Central memory CD4-positive, alpha-beta T cell (primary cell): ENCODE measurements at regions not wholly inside any gene's neighbourhood (a gene's known extent, or its start where the extent isn't known, plus 50 kb on each side); places are given as distances from the start of the nearest gene placed in this dataset.
"Not testable (repeated sequence)": the region's sequence is repeated elsewhere in the genome, so short reads cannot be mapped to it uniquely, and the experiment has no call there.

Experiments
- DNase-seq: peaks from one replicate; pipeline ENCODE4 v3.0.0; 2022

GRCh38 chr22:27073601-27074425 lies 416.4 kb downstream of the MIAT start:
- DNase-seq = no peak

GRCh38 chr22:27075028-27075678 lies 417.8 kb downstream of the MIAT start:
- no peak for DNase-seq

- no peak for DNase-seq
Observed at GRCh38 chr22:27075891-27076290, 418.5 kb downstream of the MIAT start.

GRCh38 chr22:27078064-27078463 lies 420.7 kb downstream of the MIAT start:
- DNase-seq = not testable (repeated sequence)

GRCh38 chr22:27080036-27080578 lies 422.7 kb downstream of the MIAT start:
- DNase-seq = no peak

GRCh38 chr22:27080863-27081262 lies 423.5 kb downstream of the MIAT start:
- DNase-seq = no peak

- no peak for DNase-seq
Observed at GRCh38 chr22:27083610-27084009, 426.2 kb downstream of the MIAT start.

GRCh38 chr22:27084130-27084529 lies 426.7 kb downstream of the MIAT start:
- DNase-seq = no peak

- DNase-seq = no peak
Observed at GRCh38 chr22:27086080-27087044, 429.0 kb downstream of the MIAT start.

- no peak for DNase-seq
Observed at GRCh38 chr22:27087051-27087450, 429.7 kb downstream of the MIAT start.

GRCh38 chr22:27088026-27088425 lies 430.6 kb downstream of the MIAT start:
- DNase-seq = no peak

GRCh38 chr22:27089264-27089663 lies 431.9 kb downstream of the MIAT start:
- DNase-seq = no peak

GRCh38 chr22:27090611-27091011 lies 433.2 kb downstream of the MIAT start:
- DNase-seq = no peak

GRCh38 chr22:27093422-27093821 lies 436.0 kb downstream of the MIAT start:
- no peak for DNase-seq

GRCh38 chr22:27094633-27095308 lies 437.4 kb downstream of the MIAT start:
- DNase-seq = no peak

GRCh38 chr22:27097506-27097905 lies 440.1 kb downstream of the MIAT start:
- DNase-seq = no peak

- no peak for DNase-seq
Observed at GRCh38 chr22:27097933-27098332, 440.5 kb downstream of the MIAT start.

- DNase-seq = no peak
Observed at GRCh38 chr22:27099946-27100722, 442.7 kb downstream of the MIAT start.

- no peak for DNase-seq
Observed at GRCh38 chr22:27100789-27101188, 443.4 kb downstream of the MIAT start.

- no peak for DNase-seq
Observed at GRCh38 chr22:27101288-27101687, 443.9 kb downstream of the MIAT start.

- DNase-seq = no peak
Observed at GRCh38 chr22:27104449-27104848, 447.1 kb downstream of the MIAT start.
